GM21360 (cell line): ENCODE measurements at regions not wholly inside any gene's neighbourhood (a gene's known extent, or its start where the extent isn't known, plus 50 kb on each side); places are given as distances from the start of the nearest gene placed in this dataset.
A peak's percentile ranks its signal among the peaks of the same experiment; 100 is the strongest.

Experiments
- ATAC-seq: cut with Tn5 transposase; IDR thresholded peaks from one replicate; pipeline ENCODE4 v1.9.1; 2021; ENCODE audit warnings: mild to moderate bottlenecking, moderate library complexity; ENCODE audit not compliant: unreplicated experiment

GRCh38 chr7:109996411-109996810, 1094.5 kb upstream of the LRRN3 start:
- no peak for ATAC-seq

- ATAC-seq, result no peak
These were observed 1094.0 kb upstream of the LRRN3 start for GRCh38 chr7:109996927-109997326.

- no peak for ATAC-seq
These were observed 1093.1 kb upstream of the LRRN3 start for GRCh38 chr7:109997837-109998236.

- no peak for ATAC-seq
These were observed 1089.5 kb upstream of the LRRN3 start for GRCh38 chr7:110001254-110001938.

GRCh38 chr7:110003827-110004226, 1087.1 kb upstream of the LRRN3 start:
- no peak for ATAC-seq

DNA sequence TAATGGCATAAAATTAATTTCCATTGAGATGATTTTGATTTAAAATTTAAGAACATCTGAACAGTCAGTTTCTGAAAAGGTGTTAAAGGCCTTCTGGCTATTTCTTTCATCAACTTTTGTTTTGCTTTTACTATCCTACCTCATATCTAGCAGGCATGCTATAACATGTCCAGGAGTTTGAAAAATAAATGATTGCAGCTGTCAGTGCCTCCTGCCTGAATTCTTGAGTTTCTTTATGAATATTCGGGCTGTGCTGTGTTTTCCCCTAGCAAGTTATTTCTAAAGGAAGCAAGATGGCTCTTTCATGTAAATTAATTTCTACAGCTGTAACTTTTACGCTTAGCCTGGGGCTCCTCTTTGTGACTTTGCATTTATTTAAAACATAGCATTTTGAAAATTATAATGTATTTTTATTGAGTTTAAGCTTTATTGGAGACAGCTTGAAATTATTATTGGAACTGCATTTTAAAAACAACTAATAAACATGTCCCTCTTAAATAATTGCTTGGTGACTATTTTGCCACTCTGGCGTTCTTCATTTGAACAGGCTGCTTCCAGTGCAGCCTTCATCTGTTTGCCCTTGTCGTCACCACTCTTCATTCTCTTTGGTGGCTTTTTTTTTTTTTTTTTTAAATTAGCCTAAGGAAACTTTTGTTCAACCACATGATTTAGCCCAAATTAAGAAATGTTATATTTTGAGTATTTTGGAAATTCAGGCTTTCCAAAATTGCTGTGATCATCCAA, 1083.4 kb upstream of the LRRN3 start:
- ATAC-seq, result no peak

- no peak for ATAC-seq
These were observed 1080.6 kb upstream of the LRRN3 start for GRCh38 chr7:110010359-110010758.

DNA sequence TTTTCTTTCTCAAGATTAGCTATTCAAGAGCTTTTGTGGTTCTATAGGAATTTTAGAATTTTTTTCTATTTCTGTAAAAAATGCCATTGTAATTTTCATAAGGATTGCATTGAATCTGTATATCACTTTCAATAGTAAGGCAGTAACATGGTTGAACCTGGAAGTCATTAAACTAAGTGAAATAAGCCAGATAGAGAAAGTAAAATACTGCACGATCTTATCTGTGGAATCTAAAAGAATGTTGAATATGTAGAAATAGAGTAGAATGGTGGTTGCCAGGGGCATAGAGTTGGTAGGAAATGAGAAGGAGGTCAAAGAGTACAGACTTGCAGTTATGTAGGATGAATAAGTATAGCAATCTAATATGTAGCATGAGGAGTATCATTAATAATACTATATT, 1073.5 kb upstream of the LRRN3 start:
- ATAC-seq, result no peak

- no peak for ATAC-seq
These were observed 1063.5 kb upstream of the LRRN3 start for GRCh38 chr7:110027385-110027784.

DNA sequence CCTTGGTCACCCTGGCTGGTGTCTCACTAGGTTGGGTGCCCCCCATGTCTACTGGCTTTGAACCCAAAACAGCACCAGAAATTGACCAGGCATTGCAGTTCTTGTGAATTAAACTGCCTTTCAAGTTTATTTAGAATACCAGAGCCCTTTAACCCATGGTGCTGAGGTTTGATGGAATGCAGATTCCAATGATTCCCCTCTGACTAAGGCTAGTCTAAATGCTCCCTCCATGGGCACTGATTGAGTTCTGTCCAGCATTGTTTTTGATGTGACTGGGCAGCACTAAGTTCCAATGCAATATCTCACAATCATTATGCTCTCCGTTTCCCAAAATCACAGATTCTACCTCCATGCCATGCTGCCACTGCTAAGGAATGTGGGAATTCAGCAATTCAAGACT, 1047.4 kb upstream of the LRRN3 start:
- ATAC-seq, result no peak

DNA sequence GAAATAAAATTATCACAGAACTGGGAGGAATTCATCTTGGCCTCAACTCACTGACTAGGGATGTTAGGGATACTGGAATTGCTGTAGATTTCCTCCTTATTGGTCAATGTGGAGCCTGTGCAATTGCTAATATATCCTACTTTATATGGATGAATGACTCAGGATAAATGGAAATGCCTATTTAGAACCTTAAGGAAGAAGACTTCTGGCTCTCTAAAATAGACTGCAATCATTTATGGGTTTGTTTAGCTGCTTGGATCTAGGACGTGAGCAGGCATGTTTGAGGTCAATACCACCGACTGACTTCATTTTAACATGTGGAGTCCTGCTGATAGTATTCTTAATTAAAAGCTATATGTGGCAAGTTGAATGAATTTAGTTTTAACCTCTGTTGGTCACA, 1040.1 kb upstream of the LRRN3 start:
- ATAC-seq, result no peak

DNA sequence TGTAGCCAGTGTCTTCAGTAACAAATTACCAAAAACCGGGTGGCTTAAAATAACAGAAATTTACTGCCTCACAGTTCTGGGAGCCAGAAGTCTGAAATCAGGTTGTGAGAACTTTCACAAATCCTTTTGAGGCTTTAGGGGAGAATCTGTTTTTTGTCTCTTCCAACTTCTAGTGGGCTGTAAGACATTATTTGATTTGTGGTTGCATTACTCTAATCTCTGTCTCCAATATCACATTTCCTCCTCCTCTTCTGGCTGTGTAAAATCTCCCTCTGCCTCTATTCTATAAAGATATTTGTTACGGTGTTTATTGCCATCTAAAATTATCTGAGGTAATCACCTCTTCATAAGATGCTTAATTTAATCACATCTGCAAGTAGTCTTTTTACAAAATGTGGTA, 1039.6 kb upstream of the LRRN3 start:
- no peak for ATAC-seq

- no peak for ATAC-seq
These were observed 1034.6 kb upstream of the LRRN3 start for GRCh38 chr7:110056331-110056730.

DNA sequence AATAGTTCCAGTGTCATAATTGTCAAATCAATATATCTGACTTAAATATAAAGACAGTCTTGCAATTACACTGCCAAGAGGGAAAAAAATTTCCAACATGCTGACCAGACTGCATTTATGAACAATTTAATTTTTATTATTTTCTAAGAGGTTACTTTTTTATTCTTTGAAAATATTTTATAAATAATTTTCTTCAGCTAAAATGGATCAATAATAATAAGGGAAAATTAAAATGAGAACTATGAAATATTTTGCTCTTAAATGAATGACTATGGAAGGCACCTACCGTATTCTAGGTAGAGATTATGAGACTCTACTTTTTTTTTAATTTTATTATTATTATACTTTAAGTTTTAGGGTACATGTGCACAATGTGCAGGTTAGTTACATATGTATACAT, 1032.5 kb upstream of the LRRN3 start:
- ATAC-seq, result no peak

GRCh38 chr7:110061387-110061786, 1029.5 kb upstream of the LRRN3 start:
- peak; percentile 72 for ATAC-seq

DNA sequence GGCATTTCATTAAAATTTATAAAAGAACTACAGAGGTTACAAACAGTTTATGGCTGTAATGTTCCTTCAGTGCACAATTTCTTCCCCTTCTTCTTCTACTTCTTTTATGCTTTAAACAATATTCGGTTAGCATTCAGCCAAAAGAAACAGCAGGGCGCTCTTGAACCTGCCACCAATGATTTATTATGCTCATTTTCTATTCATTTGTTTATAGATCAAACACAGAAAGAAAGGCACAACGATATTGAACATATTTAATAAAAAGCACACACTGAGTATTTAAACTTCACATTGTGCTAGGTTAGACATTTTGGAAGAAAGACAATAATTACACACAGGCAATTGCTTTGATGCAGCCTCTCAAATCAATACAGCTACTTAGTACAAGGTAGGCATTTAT, 1025.8 kb upstream of the LRRN3 start:
- no peak for ATAC-seq

DNA sequence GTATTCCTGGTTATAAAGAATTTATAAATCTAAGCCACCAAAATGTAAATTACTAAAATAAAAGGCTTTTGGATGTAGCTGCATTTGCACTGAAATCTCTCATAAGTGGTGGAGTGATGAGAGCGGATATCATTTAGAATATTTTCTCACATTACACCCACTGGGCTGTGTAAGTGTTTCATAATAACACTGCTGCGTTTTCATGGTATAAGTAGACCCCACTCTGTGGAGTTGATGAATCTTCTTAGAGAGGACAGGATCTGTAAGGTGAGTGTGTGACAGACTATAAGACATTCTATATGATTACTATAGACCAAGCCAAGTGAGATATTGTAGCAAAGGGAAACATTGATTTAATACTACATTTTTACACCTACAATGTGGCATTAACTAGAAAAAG, 1024.1 kb upstream of the LRRN3 start:
- ATAC-seq, result no peak

DNA sequence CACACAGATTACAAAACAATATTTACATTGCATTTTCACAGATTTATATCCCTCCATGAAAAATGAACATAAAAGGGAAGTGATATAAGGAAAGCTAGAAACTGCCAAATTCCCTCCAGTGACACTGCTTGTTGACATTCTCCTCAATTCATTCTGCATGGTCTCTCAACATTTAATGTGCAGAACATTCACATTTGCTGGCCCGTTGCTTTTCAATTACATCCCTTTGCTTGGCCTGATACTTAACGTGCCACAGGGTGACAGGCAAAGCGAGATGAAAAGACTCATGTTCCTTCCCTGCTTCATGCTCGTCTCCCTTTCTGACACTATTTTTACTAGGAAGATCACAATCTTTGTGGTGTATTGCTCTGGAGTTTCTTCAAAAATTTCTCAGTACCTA, 1019.7 kb upstream of the LRRN3 start:
- ATAC-seq, result no peak

DNA sequence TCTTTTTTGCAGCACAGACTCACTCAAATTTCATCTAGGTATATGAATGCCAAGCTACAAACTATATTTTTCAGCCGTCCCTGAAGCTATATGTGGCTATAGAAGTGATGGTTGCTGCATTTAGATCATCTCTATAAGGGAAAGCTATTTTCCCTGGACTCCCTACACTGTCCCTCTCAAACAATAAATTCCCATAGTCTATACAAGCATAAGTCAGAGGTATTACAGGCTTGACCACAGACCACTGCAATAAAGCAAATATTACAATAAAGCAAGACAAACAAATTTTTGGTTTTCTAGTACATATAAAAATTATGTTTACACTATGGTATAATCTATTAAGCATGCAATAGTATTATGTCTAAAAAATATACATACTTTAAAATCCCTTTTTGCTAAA, 1015.5 kb upstream of the LRRN3 start:
- ATAC-seq, result no peak

DNA sequence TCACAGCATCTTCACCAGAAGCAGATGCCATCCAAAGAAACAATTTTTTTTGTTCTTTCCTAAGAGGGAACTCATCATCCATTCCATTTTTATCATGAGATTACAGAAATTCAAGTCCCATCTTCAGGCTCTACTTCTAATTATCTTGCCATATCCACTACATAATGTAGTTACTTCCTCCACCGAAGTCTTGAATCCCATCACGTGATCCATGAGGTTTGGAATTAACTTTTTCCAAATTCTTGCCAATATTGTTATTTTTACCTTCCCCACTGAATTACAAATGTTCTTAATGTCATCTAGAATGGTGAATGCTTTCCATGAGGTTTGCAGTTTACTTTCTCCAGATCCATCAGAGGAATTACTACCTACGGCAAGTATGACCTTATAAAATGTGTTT, 1014.7 kb upstream of the LRRN3 start:
- no peak for ATAC-seq

DNA sequence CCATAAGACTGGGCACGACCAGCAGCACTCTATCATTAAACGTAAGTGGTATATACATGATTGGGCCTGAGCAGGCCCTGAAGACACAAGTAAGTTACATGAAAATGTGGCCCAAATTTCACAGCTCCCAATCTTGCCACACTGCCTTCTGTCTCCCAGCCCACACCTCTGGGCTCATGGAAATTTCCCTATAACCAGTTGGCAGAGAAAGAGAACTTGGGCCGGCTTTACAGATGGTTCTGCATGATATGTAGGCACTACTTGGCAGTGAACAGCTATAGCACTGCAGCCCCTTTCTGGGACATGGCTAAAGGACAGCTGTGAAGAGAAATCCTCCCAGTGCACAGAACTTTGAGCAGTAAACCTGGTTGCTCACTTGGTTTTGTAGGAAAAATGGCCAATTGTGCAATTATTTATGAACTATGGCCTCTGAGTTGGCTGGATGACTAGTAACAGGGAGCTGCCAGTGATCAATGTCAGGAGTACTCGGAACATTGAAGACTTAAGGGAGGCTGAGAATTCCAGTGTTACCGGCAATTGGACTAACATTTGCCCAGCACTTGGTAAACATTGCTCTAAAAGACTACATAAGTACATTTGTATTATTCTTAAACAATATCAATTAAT, 1006.6 kb upstream of the LRRN3 start:
- ATAC-seq, result no peak

- ATAC-seq, result no peak
These were observed 1000.7 kb upstream of the LRRN3 start for GRCh38 chr7:110090110-110090820.
